HepG2 (cell line): ENCODE measurements at regions not wholly inside any gene's neighbourhood (a gene's known extent, or its start where the extent isn't known, plus 50 kb on each side); places are given as distances from the start of the nearest gene placed in this dataset.

ENCODE experiments used
- CEBPB ChIP-seq: IDR thresholded peaks from 2 replicates; pipeline ENCODE4 v1.6.1; 2011; ENCODE audit warnings: low read depth, low read length, improper control_type of control experiment, borderline replicate concordance
- CTCF ChIP-seq: sonication (generic); formaldehyde crosslinking; IDR thresholded peaks from 2 replicates; pipeline ENCODE4 v1.5.0; 2020; ENCODE audit warnings: mild to moderate bottlenecking, missing genetic modification reagents, moderate library complexity
- TBX2 ChIP-seq: sonication (generic); formaldehyde crosslinking; IDR thresholded peaks from 2 replicates; pipeline ENCODE4 v1.5.0; 2020; ENCODE audit warnings: missing genetic modification reagents, mild to moderate bottlenecking, borderline replicate concordance
- TGIF2 ChIP-seq: IDR thresholded peaks from 2 replicates; pipeline ENCODE4 v1.6.1; 2016; ENCODE audit warnings: control low read depth, missing compliant biosample characterization

- TF ChIP-seq CEBPB = no peak
- no peak for TF ChIP-seq TGIF2
- TF ChIP-seq TBX2 (CRISPR knock-in tag) = no peak
- no peak for TF ChIP-seq CTCF
These were observed 72.3 kb upstream of the RBBP8 start for GRCh38 chr18:22860807-22861206.
